ENCODE measurements at regions not wholly inside any gene's neighbourhood (a gene's known extent, or its start where the extent isn't known, plus 50 kb on each side); places are given as distances from the start of the nearest gene placed in this dataset.
A peak's percentile ranks its signal among the peaks of the same experiment; 100 is the strongest.

DNA sequence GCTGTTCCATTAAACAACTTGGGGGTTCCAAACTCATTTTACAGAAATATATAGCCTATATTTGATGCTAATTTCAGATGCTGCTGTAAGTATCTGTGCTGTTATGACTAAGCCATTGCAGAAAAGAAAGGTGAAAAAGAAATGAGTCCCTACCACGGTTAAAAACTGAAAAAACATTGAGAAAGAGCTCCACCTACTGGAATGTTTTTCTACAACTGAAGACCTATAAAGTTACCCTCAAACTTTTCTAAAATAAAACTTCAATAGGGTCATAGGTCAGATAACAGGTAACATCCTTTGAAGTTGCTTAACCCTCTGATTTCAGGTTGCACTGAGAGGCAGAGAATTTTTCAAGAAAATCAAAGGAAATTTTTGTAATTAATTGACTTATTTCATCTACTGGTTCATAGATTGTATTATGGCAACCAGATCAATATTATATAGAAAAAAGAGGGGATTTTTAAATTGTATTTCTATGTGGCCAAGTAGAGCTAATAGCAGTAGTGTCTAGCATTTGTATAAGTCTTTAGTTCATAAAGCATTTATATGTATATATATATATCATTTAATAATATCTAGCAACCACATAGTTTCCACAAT is 279.9 kb downstream of the RPS29 start:
- TF ChIP-seq, protein P1, sequence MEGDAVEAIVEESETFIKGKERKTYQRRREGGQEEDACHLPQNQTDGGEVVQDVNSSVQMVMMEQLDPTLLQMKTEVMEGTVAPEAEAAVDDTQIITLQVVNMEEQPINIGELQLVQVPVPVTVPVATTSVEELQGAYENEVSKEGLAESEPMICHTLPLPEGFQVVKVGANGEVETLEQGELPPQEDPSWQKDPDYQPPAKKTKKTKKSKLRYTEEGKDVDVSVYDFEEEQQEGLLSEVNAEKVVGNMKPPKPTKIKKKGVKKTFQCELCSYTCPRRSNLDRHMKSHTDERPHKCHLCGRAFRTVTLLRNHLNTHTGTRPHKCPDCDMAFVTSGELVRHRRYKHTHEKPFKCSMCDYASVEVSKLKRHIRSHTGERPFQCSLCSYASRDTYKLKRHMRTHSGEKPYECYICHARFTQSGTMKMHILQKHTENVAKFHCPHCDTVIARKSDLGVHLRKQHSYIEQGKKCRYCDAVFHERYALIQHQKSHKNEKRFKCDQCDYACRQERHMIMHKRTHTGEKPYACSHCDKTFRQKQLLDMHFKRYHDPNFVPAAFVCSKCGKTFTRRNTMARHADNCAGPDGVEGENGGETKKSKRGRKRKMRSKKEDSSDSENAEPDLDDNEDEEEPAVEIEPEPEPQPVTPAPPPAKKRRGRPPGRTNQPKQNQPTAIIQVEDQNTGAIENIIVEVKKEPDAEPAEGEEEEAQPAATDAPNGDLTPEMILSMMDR (conservative IDR thresholded peaks at IDR 0.05; ENCODE audit: control insufficient read depth, insufficient read depth, low read depth, low read length), result peak; percentile 52
- DNase-seq (ENCODE audit: low read depth), result peak; percentile 46
- no peak overlapping the region for H3K4me3 ChIP-seq (ENCODE audit: control insufficient read depth, low read depth, low read length)

DNA sequence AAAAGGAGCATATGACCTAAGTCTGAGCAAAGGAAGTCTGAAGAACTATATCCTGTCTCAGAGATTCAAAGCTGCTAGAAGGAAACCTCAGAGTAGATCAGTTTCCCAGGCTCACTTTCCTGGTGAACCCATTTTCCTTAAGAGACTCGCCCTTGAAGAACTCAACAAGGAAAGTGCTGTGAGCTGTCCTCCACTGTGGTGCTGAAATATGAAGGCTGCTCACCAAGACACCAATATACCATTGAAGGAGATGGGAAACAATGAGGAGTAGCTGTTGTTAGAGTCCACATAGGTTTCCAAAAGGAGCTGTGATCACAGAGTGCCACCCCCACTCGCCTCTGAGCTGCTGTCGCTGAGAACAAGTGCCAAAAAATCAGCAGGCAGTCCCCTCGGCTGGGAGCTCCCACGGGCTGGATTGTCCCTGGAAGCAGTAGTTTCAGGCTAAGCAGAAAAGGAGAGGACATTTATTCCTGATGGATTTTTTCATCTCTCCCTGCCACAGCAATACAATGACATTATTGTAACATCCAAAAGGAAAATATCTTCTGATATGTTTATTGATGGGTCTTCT is 282.1 kb downstream of the RPS29 start:
- peak; percentile 44 for DNase-seq (ENCODE audit: low read depth)

DNA sequence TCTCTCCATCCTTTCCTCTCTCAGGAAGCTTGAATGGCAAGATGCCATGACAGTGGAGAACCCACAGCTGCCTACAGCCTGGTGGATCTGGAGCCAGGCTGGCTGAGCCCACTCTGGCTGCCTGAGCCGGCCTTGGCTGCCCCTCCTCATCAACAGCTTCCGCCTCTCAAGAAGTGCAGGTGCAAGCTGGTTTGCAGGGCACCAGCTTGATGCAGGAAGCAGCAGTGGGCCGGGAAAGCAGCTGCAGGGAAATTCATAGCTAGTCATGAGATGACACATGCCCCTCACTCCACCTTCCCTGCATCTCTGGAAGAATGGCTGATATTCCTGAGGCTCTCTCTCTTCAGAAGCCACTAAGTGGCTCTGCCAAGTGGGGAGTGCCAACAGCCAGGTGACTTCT is 289.1 kb downstream of the RPS29 start:
- TF ChIP-seq, protein P1 (conservative IDR thresholded peaks at IDR 0.05; ENCODE audit: control insufficient read depth, insufficient read depth, low read depth, low read length), result no peak
- no peak overlapping the region for H3K4me3 ChIP-seq (ENCODE audit: control insufficient read depth, low read depth, low read length)
- no peak for DNase-seq (ENCODE audit: low read depth)

More for the DNA sequence above, 282.1 kb downstream of the RPS29 start:
- H3K4me3 ChIP-seq (ENCODE audit: control insufficient read depth, low read depth, low read length), result no peak overlapping the region
- TF ChIP-seq, protein P1 (conservative IDR thresholded peaks at IDR 0.05; ENCODE audit: control insufficient read depth, insufficient read depth, low read depth, low read length), result no peak

DNA sequence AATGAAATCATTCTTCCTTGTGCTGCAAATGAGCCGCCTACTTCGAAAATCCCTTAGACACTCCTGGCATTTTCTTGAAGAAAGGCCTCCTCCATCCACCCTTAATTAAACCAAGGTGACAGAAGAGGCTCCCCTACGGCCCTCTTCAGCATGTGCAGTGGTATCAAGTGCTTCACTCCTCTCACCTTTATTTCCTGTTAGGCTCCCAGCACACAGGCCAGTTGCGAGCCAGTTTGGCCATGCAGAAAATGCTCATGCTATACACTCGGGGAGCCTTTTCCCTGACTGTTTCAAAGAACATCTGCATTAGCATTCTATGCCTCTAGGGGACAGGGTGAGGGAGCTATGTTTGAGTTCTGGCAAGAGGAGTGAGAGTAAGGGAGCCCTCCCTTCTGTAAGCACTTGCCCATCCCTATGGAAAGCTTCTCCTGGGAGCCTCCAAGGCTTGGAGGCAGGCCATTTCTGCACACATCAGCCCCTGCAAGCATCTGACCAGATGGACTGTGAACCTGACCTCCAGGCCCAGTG is 291.5 kb downstream of the RPS29 start:
- H3K4me3 ChIP-seq (ENCODE audit: control insufficient read depth, low read depth, low read length), result no peak overlapping the region
- TF ChIP-seq, protein P1 (conservative IDR thresholded peaks at IDR 0.05; ENCODE audit: control insufficient read depth, insufficient read depth, low read depth, low read length), result no peak
- no peak for DNase-seq (ENCODE audit: low read depth)

DNA sequence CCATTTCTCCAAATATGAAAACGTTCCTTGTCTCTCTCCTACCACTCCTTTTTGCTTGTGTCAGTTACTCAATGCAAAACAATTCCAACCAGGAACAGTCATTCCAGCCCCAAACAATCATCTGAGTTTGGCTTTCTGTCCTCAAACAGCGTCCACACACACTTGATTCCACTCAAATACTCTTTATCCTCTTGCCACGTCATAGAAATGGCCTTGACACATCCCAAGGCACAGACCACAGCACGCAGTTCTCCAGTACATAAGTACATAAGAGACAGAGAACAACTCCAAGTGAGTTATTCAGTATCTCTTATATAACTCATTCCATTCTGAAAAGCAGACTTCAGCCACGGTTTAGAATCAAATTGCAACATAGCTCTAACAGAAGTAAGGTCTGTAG is 299.2 kb downstream of the RPS29 start:
- peak; percentile 16 for DNase-seq (ENCODE audit: low read depth)
- H3K4me3 ChIP-seq (ENCODE audit: control insufficient read depth, low read depth, low read length), result no peak overlapping the region
- TF ChIP-seq, protein P1 (conservative IDR thresholded peaks at IDR 0.05; ENCODE audit: control insufficient read depth, insufficient read depth, low read depth, low read length), result no peak

DNA sequence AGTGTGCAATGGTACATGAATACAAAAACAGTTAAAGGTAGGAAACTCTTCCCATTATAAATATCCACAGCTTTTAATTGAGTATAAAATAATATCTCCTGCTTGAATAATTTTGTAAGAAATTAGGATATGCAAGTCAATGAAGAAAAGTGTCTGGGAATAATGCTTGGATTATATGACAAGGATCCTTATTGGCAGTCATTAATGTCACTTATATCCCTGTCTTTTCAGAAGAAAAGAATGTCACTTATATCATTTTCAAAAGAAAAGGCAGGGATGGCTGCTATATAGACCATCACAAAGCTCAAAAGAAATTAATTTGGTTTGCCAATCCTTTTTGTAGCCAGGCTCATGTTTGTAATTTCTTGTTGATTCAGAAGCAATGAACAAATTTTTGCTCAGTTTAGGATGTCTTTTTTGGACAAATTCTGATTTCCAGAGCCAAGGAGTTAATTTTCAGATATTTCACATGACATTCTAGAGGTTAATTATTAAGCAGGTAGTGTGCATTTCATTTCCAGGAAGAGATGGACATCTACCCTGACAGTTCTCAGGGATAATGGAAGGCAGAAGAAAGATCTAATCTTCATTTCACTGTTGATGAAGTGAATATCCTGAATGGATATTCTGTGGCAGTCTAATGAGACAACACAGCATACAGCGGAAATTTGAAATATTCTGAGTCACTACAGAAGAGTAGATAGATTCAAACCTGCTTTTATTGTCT is 299.8 kb downstream of the RPS29 start:
- no peak overlapping the region for H3K4me3 ChIP-seq (ENCODE audit: control insufficient read depth, low read depth, low read length)
- no peak for DNase-seq (ENCODE audit: low read depth)
- TF ChIP-seq, protein P1 (conservative IDR thresholded peaks at IDR 0.05; ENCODE audit: control insufficient read depth, insufficient read depth, low read depth, low read length), result no peak
